HEK293 (cell line): ENCODE measurements at regions not wholly inside any gene's neighbourhood (a gene's known extent, or its start where the extent isn't known, plus 50 kb on each side); places are given as distances from the start of the nearest gene placed in this dataset.

ENCODE experiments used
- MYNN ChIP-seq: fragments of 450-650 bp; formaldehyde crosslinking; IDR thresholded peaks from 2 replicates; pipeline ENCODE4 v1.5.1; 2016; ENCODE audit warnings: missing biosample characterization, missing genetic modification characterization, borderline replicate concordance
- TCF7L2 ChIP-seq: IDR thresholded peaks from 2 replicates; pipeline ENCODE4 v1.6.1; 2011; ENCODE audit warnings: low read depth, mild to moderate bottlenecking, inconsistent platforms, low read length, moderate library complexity, borderline replicate concordance
- YY1 ChIP-seq: fragments of 450-650 bp; formaldehyde crosslinking; IDR thresholded peaks from 2 replicates; pipeline ENCODE4 v1.5.1; 2018; ENCODE audit warnings: missing biosample characterization, missing genetic modification characterization
- ZNF24 ChIP-seq: fragments of 450-650 bp; formaldehyde crosslinking; IDR thresholded peaks from 2 replicates; pipeline ENCODE4 v1.5.1; 2016; ENCODE audit warnings: missing biosample characterization, missing genetic modification characterization
- ZNF560 ChIP-seq: fragments of 450-650 bp; formaldehyde crosslinking; IDR thresholded peaks from 2 replicates; pipeline ENCODE4 v1.5.1; 2017; ENCODE audit warnings: missing biosample characterization, missing genetic modification characterization, borderline replicate concordance
- TF ChIP-seq, protein P1 (sequence below): fragments of 450-650 bp; formaldehyde crosslinking; IDR thresholded peaks from 2 replicates; pipeline ENCODE4 v1.5.1; 2016; ENCODE audit warnings: missing biosample characterization, missing genetic modification characterization
- TF ChIP-seq, protein P2 (sequence below): fragments of 450-650 bp; formaldehyde crosslinking; conservative IDR thresholded peaks from 2 replicates; pipeline ENCODE4 v1.5.1; 2016; ENCODE audit warnings: low read depth, missing biosample characterization, missing genetic modification characterization
- TF ChIP-seq, protein P3 (sequence below): fragments of 450-650 bp; formaldehyde crosslinking; IDR thresholded peaks from 2 replicates; pipeline ENCODE4 v1.5.1; 2016; ENCODE audit warnings: missing biosample characterization, missing genetic modification characterization
- TF ChIP-seq, protein P4 (sequence below): sonication (generic); formaldehyde crosslinking; IDR thresholded peaks from 2 replicates; pipeline ENCODE4 v1.8.1; 2022; ENCODE audit warnings: mild to moderate bottlenecking, moderate library complexity, missing genetic modification reagents

DNA sequence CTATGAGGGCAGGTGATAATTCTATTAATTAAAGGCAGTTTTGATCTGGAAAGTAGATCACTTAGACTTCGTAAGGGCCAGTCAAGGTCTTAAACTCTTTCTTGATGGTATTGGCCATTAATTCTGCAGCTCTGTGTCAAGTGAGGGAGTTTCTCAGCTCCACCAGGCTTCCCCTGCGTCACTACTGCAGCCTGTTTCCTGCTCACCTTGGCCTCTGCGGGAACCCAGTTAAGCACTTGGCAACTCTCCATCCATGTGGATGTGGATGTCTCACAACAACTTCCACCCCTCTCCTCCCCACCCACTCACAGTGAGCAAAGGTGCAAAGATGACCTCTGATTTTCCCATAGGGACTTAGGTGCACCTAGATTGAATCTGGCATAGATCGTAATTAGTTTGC lies 191.6 kb downstream of the PLK2 start:
- TF ChIP-seq, protein P1, sequence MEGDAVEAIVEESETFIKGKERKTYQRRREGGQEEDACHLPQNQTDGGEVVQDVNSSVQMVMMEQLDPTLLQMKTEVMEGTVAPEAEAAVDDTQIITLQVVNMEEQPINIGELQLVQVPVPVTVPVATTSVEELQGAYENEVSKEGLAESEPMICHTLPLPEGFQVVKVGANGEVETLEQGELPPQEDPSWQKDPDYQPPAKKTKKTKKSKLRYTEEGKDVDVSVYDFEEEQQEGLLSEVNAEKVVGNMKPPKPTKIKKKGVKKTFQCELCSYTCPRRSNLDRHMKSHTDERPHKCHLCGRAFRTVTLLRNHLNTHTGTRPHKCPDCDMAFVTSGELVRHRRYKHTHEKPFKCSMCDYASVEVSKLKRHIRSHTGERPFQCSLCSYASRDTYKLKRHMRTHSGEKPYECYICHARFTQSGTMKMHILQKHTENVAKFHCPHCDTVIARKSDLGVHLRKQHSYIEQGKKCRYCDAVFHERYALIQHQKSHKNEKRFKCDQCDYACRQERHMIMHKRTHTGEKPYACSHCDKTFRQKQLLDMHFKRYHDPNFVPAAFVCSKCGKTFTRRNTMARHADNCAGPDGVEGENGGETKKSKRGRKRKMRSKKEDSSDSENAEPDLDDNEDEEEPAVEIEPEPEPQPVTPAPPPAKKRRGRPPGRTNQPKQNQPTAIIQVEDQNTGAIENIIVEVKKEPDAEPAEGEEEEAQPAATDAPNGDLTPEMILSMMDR = no peak
- TF ChIP-seq, protein P2, sequence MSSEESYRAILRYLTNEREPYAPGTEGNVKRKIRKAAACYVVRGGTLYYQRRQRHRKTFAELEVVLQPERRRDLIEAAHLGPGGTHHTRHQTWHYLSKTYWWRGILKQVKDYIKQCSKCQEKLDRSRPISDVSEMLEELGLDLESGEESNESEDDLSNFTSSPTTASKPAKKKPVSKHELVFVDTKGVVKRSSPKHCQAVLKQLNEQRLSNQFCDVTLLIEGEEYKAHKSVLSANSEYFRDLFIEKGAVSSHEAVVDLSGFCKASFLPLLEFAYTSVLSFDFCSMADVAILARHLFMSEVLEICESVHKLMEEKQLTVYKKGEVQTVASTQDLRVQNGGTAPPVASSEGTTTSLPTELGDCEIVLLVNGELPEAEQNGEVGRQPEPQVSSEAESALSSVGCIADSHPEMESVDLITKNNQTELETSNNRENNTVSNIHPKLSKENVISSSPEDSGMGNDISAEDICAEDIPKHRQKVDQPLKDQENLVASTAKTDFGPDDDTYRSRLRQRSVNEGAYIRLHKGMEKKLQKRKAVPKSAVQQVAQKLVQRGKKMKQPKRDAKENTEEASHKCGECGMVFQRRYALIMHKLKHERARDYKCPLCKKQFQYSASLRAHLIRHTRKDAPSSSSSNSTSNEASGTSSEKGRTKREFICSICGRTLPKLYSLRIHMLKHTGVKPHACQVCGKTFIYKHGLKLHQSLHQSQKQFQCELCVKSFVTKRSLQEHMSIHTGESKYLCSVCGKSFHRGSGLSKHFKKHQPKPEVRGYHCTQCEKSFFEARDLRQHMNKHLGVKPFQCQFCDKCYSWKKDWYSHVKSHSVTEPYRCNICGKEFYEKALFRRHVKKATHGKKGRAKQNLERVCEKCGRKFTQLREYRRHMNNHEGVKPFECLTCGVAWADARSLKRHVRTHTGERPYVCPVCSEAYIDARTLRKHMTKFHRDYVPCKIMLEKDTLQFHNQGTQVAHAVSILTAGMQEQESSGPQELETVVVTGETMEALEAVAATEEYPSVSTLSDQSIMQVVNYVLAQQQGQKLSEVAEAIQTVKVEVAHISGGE (tag by site-specific recombination) = no peak
- TF ChIP-seq, protein P3, sequence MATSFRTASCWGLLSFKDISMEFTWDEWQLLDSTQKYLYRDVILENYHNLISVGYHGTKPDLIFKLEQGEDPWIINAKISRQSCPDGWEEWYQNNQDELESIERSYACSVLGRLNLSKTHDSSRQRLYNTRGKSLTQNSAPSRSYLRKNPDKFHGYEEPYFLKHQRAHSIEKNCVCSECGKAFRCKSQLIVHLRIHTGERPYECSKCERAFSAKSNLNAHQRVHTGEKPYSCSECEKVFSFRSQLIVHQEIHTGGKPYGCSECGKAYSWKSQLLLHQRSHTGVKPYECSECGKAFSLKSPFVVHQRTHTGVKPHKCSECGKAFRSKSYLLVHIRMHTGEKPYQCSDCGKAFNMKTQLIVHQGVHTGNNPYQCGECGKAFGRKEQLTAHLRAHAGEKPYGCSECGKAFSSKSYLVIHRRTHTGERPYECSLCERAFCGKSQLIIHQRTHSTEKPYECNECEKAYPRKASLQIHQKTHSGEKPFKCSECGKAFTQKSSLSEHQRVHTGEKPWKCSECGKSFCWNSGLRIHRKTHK = no peak
- TF ChIP-seq YY1 (tag by site-specific recombination) (no peak), ZNF24 (tag by site-specific recombination) (no peak), TCF7L2 (no peak), ZNF560 (no peak), MYNN (no peak)
- TF ChIP-seq, protein P4, sequence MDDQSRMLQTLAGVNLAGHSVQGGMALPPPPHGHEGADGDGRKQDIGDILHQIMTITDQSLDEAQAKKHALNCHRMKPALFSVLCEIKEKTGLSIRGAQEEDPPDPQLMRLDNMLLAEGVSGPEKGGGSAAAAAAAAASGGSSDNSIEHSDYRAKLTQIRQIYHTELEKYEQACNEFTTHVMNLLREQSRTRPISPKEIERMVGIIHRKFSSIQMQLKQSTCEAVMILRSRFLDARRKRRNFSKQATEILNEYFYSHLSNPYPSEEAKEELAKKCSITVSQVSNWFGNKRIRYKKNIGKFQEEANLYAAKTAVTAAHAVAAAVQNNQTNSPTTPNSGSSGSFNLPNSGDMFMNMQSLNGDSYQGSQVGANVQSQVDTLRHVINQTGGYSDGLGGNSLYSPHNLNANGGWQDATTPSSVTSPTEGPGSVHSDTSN (CRISPR knock-in tag) = no peak
